Tibial nerve (tissue), 4 donors: ENCODE measurements at regions not wholly inside any gene's neighbourhood (a gene's known extent, or its start where the extent isn't known, plus 50 kb on each side); places are given as distances from the start of the nearest gene placed in this dataset.
"Not testable (repeated sequence)": the region's sequence is repeated elsewhere in the genome, so short reads cannot be mapped to it uniquely, and the experiment has no call there.

Experiments used
- DNase-seq, 2 donors: peaks; one replicate each; pipeline ENCODE4 v3.0.0-alpha.2; 2019; ENCODE audit warnings: low spot score in 2 of 2
- H3K27ac ChIP-seq, 4 donors: fragments of 200-600 bp; sonication (generic) in 3 of 4; one replicate each; pipeline ENCODE4 v1.5.1; 2017 to 2019; ENCODE audit warnings: mild to moderate bottlenecking in 1 of 4
- H3K27me3 ChIP-seq, 2 donors: fragments of 200-600 bp; sonication (generic) in 1 of 2; one replicate each; pipeline versions ENCODE4 v1.5.1 to v1.6.0; 2017 to 2019
- H3K36me3 ChIP-seq, 3 donors: fragments of 200-600 bp; sonication (generic); one replicate each; pipeline ENCODE4 v1.5.1; 2018 to 2019
- H3K4me1 ChIP-seq, 4 donors: fragments of 200-600 bp; sonication (generic) in 3 of 4; one replicate each; pipeline ENCODE4 v1.5.1; 2017 to 2019
- H3K4me3 ChIP-seq, 4 donors: fragments of 200-600 bp; sonication (generic) in 3 of 4; one replicate each; pipeline ENCODE4 v1.5.1; 2017 to 2019; ENCODE audit warnings: mild to moderate bottlenecking in 1 of 4, moderate library complexity in 1 of 4
- H3K9me3 ChIP-seq, 4 donors: fragments of 200-600 bp; sonication (generic) in 3 of 4; one replicate each; pipeline ENCODE4 v1.5.1; 2017 to 2019
- CTCF ChIP-seq, 5 experiments: fragments of 200-600 bp in 3 of 5; fragments of 450-650 bp in 2 of 5; sonication (generic) in 3 of 5; IDR thresholded peaks; one replicate each; pipeline ENCODE4 v1.5.1; 2016 to 2019; ENCODE audit warnings: antibody characterized with exemption in 5 of 5, mild to moderate bottlenecking in 3 of 5, moderate library complexity in 2 of 5
- EP300 ChIP-seq, 2 donors: sonication (generic); formaldehyde crosslinking; IDR thresholded peaks; one replicate each; pipeline ENCODE4 v1.6.1; 2017; ENCODE audit warnings: antibody characterized with exemption in 2 of 2, mild to moderate bottlenecking in 1 of 2
- POLR2A ChIP-seq, 2 donors: fragments of 450-650 bp; IDR thresholded peaks; one replicate each; pipeline ENCODE4 v1.6.1; 2017; ENCODE audit warnings: antibody characterized with exemption in 2 of 2, mild to moderate bottlenecking in 2 of 2, moderate library complexity in 2 of 2
- WGBS, 2 donors: methylation state at CpG; one replicate each; pipeline ENCODE4 v1.1.5; 2018; 5-methylcytosine and 5-hydroxymethylcytosine counted together

- no peak overlapping the region for H3K4me3 ChIP-seq
- WGBS, 2 donors = 80 to 85% methylated on average over 5 of the region's 5 CpGs
- DNase-seq = no peak
- peaks cover 0 to 7% (median 2%) of the 10 kb centered on the region in 4 donors for H3K4me1 ChIP-seq
- no peaks in the 10 kb centered on the region for H3K27me3 ChIP-seq
- no peaks in the 10 kb centered on the region for H3K9me3 ChIP-seq
- TF ChIP-seq CTCF (IDR thresholded peaks at IDR 0.05) = no peak
- TF ChIP-seq EP300 (IDR thresholded peaks at IDR 0.05) = no peak
- no peak for TF ChIP-seq POLR2A (IDR thresholded peaks at IDR 0.05)
- no peaks in the 10 kb centered on the region for H3K36me3 ChIP-seq
- peak overlapping the region in 1 of 4 donors; percentile 70 for H3K27ac ChIP-seq
These were observed 94.5 kb upstream of the ARMC3 start for GRCh38 chr10:22833353-22833752.

- TF ChIP-seq EP300 (IDR thresholded peaks at IDR 0.05) (no peak), POLR2A (IDR thresholded peaks at IDR 0.05) (no peak)
- H3K9me3 ChIP-seq = no peaks in the 10 kb centered on the region
- peaks cover 0 to 7% (median 2%) of the 10 kb centered on the region in 4 donors for H3K4me1 ChIP-seq
- DNase-seq = no peak
- no peak overlapping the region for H3K4me3 ChIP-seq
- no peaks in the 10 kb centered on the region for H3K27me3 ChIP-seq
- H3K36me3 ChIP-seq = no peaks in the 10 kb centered on the region
- 91 to 93% methylated on average over 2 of the region's 2 CpGs for WGBS, 2 donors
- H3K27ac ChIP-seq = no peak overlapping the region
These were observed 95.0 kb upstream of the ARMC3 start for GRCh38 chr10:22832851-22833250.

GRCh38 chr10:22832066-22832602, 95.7 kb upstream of the ARMC3 start:
- TF ChIP-seq CTCF (IDR thresholded peaks at IDR 0.05) (no peak), POLR2A (IDR thresholded peaks at IDR 0.05) (no peak), EP300 (IDR thresholded peaks at IDR 0.05) (no peak)
- Histone ChIP-seq H3K9me3 (no peaks in the 10 kb centered on the region), H3K4me3 (no peak overlapping the region), H3K27ac (no peak overlapping the region), H3K27me3 (no peaks in the 10 kb centered on the region), H3K4me1 (peaks cover 0 to 7% (median 2%) of the 10 kb centered on the region in 4 donors), H3K36me3 (no peaks in the 10 kb centered on the region)
- DNase-seq = no peak
- 90 to 93% methylated on average over 4 of the region's 4 CpGs for WGBS, 2 donors

- DNase-seq = no peak
- no peaks in the 10 kb centered on the region for H3K9me3 ChIP-seq
- no peaks in the 10 kb centered on the region for H3K36me3 ChIP-seq
- TF ChIP-seq CTCF (IDR thresholded peaks at IDR 0.05) = no peak
- TF ChIP-seq EP300 (IDR thresholded peaks at IDR 0.05) = no peak
- TF ChIP-seq POLR2A (IDR thresholded peaks at IDR 0.05) = no peak
- peaks cover 0 to 7% (median 2%) of the 10 kb centered on the region in 4 donors for H3K4me1 ChIP-seq
- 83 to 85% methylated on average over 8 of the region's 8 CpGs for whole genome bisulfite sequencing, 2 donors
- H3K27ac ChIP-seq = no peak overlapping the region
- H3K27me3 ChIP-seq = no peaks in the 10 kb centered on the region
- H3K4me3 ChIP-seq = no peak overlapping the region
These were observed 96.3 kb upstream of the ARMC3 start for GRCh38 chr10:22831586-22831985.

- H3K27me3 ChIP-seq, H3K36me3 ChIP-seq, DNase-seq, H3K4me1 ChIP-seq, H3K9me3 ChIP-seq, H3K4me3 ChIP-seq, H3K27ac ChIP-seq: not testable (repeated sequence)
These were observed 99.1 kb upstream of the ARMC3 start for GRCh38 chr10:22828712-22829111.

GRCh38 chr10:22825841-22826240, 102.0 kb upstream of the ARMC3 start:
- H3K36me3 ChIP-seq = no peaks in the 10 kb centered on the region
- no peaks in the 10 kb centered on the region for H3K27me3 ChIP-seq
- no peak overlapping the region for H3K4me3 ChIP-seq
- no peak overlapping the region for H3K27ac ChIP-seq
- TF ChIP-seq POLR2A (IDR thresholded peaks at IDR 0.05) = no peak
- TF ChIP-seq EP300 (IDR thresholded peaks at IDR 0.05) = no peak
- no peak for TF ChIP-seq CTCF (IDR thresholded peaks at IDR 0.05)
- H3K4me1 ChIP-seq = peaks cover 0 to 4% (median 0%) of the 10 kb centered on the region in 4 donors
- no peak for DNase-seq
- no peaks in the 10 kb centered on the region for H3K9me3 ChIP-seq
- 43 to 80% methylated on average over 6 of the region's 6 CpGs for WGBS, 2 donors
